ENCODE measurements at regions not wholly inside any gene's neighbourhood (a gene's known extent, or its start where the extent isn't known, plus 50 kb on each side); places are given as distances from the start of the nearest gene placed in this dataset.

- Mint-ChIP-seq H3K9me3 (peaks cover 0 to 6% (median 3%) of the 10 kb centered on the region in 8 donors), H3K27ac (no peak overlapping the region), H3K4me3 (no peak overlapping the region), H3K4me1 (no peaks in the 10 kb centered on the region), H3K27me3 (no peaks in the 10 kb centered on the region), H3K36me3 (no peaks in the 10 kb centered on the region)
- no peak for DNase-seq
- POLR2A ChIA-PET (ENCODE audit: partially characterized antibody), result no interaction called here
- CTCF ChIA-PET (ENCODE audit: partially characterized antibody), result no interaction called here
- intact Hi-C loops (cut with micrococcal nuclease), result no loop called here
- no peaks in the 10 kb centered on the region for H3K9me3 ChIP-seq (ENCODE audit: control insufficient read depth in 1 of 2, low read length in 2 of 2)
- no peak overlapping the region for H3K27ac ChIP-seq (ENCODE audit: low read depth, low read length)
- no peaks in the 10 kb centered on the region for H3K27me3 ChIP-seq (ENCODE audit: insufficient read depth, low read length)
- no peak overlapping the region for H3K4me3 ChIP-seq (ENCODE audit: low read length in 2 of 2)
- no peaks in the 10 kb centered on the region for H3K36me3 ChIP-seq (ENCODE audit: insufficient read depth, low read length)
- H3K4me1 ChIP-seq (ENCODE audit: insufficient read depth, low read length), result no peaks in the 10 kb centered on the region
Observed at GRCh38 chr18:71689416-71690160, 854.6 kb downstream of the CBLN2 start.

- CTCF ChIA-PET (ENCODE audit: partially characterized antibody), result no interaction called here
- intact Hi-C loops (cut with micrococcal nuclease), result no loop called here
Observed at GRCh38 chr18:71682591-71682990, 861.6 kb downstream of the CBLN2 start.

GRCh38 chr18:71678144-71678543, 866.0 kb downstream of the CBLN2 start:
- no peak overlapping the region for H3K27ac ChIP-seq (ENCODE audit: low read depth, low read length)
- no peak for DNase-seq
- no peak overlapping the region for H3K4me3 Mint-ChIP-seq
- intact Hi-C loops (cut with micrococcal nuclease), result no loop called here
- H3K4me1 ChIP-seq (ENCODE audit: insufficient read depth, low read length), result no peaks in the 10 kb centered on the region
- no peaks in the 10 kb centered on the region for H3K36me3 ChIP-seq (ENCODE audit: insufficient read depth, low read length)
- H3K9me3 ChIP-seq (ENCODE audit: control insufficient read depth in 1 of 2, low read length in 2 of 2), result no peaks in the 10 kb centered on the region
- no peak overlapping the region for H3K27ac Mint-ChIP-seq
- no peaks in the 10 kb centered on the region for H3K4me1 Mint-ChIP-seq
- ChIA-PET CTCF (ENCODE audit: partially characterized antibody) (no interaction called here), POLR2A (ENCODE audit: partially characterized antibody) (no interaction called here)
- H3K4me3 ChIP-seq (ENCODE audit: low read length in 2 of 2), result no peak overlapping the region
- H3K9me3 Mint-ChIP-seq, result peaks cover 0 to 17% (median 6%) of the 10 kb centered on the region in 8 donors
- H3K36me3 Mint-ChIP-seq, result no peaks in the 10 kb centered on the region
- H3K27me3 ChIP-seq (ENCODE audit: insufficient read depth, low read length), result no peaks in the 10 kb centered on the region
- H3K27me3 Mint-ChIP-seq, result no peaks in the 10 kb centered on the region

More at GRCh38 chr18:71682591-71682990, 861.6 kb downstream of the CBLN2 start:
- Mint-ChIP-seq H3K27ac (no peak overlapping the region), H3K36me3 (no peaks in the 10 kb centered on the region), H3K4me3 (no peak overlapping the region), H3K4me1 (no peaks in the 10 kb centered on the region), H3K27me3 (no peaks in the 10 kb centered on the region), H3K9me3 (peaks cover 0 to 19% (median 11%) of the 10 kb centered on the region in 8 donors)
- no peak for DNase-seq
- no peaks in the 10 kb centered on the region for H3K36me3 ChIP-seq (ENCODE audit: insufficient read depth, low read length)
- H3K27me3 ChIP-seq (ENCODE audit: insufficient read depth, low read length), result no peaks in the 10 kb centered on the region
- no peaks in the 10 kb centered on the region for H3K9me3 ChIP-seq (ENCODE audit: control insufficient read depth in 1 of 2, low read length in 2 of 2)
- H3K4me1 ChIP-seq (ENCODE audit: insufficient read depth, low read length), result no peaks in the 10 kb centered on the region
- H3K27ac ChIP-seq (ENCODE audit: low read depth, low read length), result no peak overlapping the region
- POLR2A ChIA-PET (ENCODE audit: partially characterized antibody), result no interaction called here
- H3K4me3 ChIP-seq (ENCODE audit: low read length in 2 of 2), result no peak overlapping the region

- Histone ChIP-seq H3K9me3 (ENCODE audit: control insufficient read depth in 1 of 2, low read length in 2 of 2) (no peaks in the 10 kb centered on the region), H3K27me3 (ENCODE audit: insufficient read depth, low read length) (no peaks in the 10 kb centered on the region), H3K27ac (ENCODE audit: low read depth, low read length) (no peak overlapping the region), H3K4me3 (ENCODE audit: low read length in 2 of 2) (no peak overlapping the region), H3K36me3 (ENCODE audit: insufficient read depth, low read length) (no peaks in the 10 kb centered on the region), H3K4me1 (ENCODE audit: insufficient read depth, low read length) (no peaks in the 10 kb centered on the region)
- peaks cover 0 to 6% (median 3%) of the 10 kb centered on the region in 8 donors for H3K9me3 Mint-ChIP-seq
- no peak overlapping the region for H3K4me3 Mint-ChIP-seq
- H3K36me3 Mint-ChIP-seq, result no peaks in the 10 kb centered on the region
- CTCF ChIA-PET (ENCODE audit: partially characterized antibody), result no interaction called here
- intact Hi-C loops (cut with micrococcal nuclease), result no loop called here
- H3K4me1 Mint-ChIP-seq, result no peaks in the 10 kb centered on the region
- no peaks in the 10 kb centered on the region for H3K27me3 Mint-ChIP-seq
- no peak overlapping the region for H3K27ac Mint-ChIP-seq
- POLR2A ChIA-PET (ENCODE audit: partially characterized antibody), result no interaction called here
- no peak for DNase-seq
Observed at GRCh38 chr18:71673954-71674353, 870.2 kb downstream of the CBLN2 start.

GRCh38 chr18:71673498-71673897, 870.6 kb downstream of the CBLN2 start:
- CTCF ChIA-PET (ENCODE audit: partially characterized antibody), result no interaction called here
- POLR2A ChIA-PET (ENCODE audit: partially characterized antibody), result no interaction called here
- DNase-seq, result no peak
- Histone ChIP-seq H3K4me1 (ENCODE audit: insufficient read depth, low read length) (no peaks in the 10 kb centered on the region), H3K9me3 (ENCODE audit: control insufficient read depth in 1 of 2, low read length in 2 of 2) (no peaks in the 10 kb centered on the region), H3K4me3 (ENCODE audit: low read length in 2 of 2) (no peak overlapping the region), H3K36me3 (ENCODE audit: insufficient read depth, low read length) (no peaks in the 10 kb centered on the region), H3K27ac (ENCODE audit: low read depth, low read length) (no peak overlapping the region), H3K27me3 (ENCODE audit: insufficient read depth, low read length) (no peaks in the 10 kb centered on the region)
- Mint-ChIP-seq H3K36me3 (no peaks in the 10 kb centered on the region), H3K27me3 (no peaks in the 10 kb centered on the region), H3K4me1 (no peaks in the 10 kb centered on the region), H3K4me3 (no peak overlapping the region), H3K9me3 (peaks cover 0 to 6% (median 3%) of the 10 kb centered on the region in 8 donors), H3K27ac (no peak overlapping the region)
- intact Hi-C loops (cut with micrococcal nuclease), result no loop called here

GRCh38 chr18:71666481-71666880, 877.7 kb downstream of the CBLN2 start:
- H3K36me3 ChIP-seq (ENCODE audit: insufficient read depth, low read length), result no peaks in the 10 kb centered on the region
- no peak for DNase-seq
- H3K27ac ChIP-seq (ENCODE audit: low read depth, low read length), result no peak overlapping the region
- Mint-ChIP-seq H3K9me3 (peaks cover 0 to 4% (median 2%) of the 10 kb centered on the region in 8 donors), H3K4me3 (no peak overlapping the region), H3K27me3 (no peaks in the 10 kb centered on the region), H3K36me3 (no peaks in the 10 kb centered on the region), H3K4me1 (no peaks in the 10 kb centered on the region), H3K27ac (no peak overlapping the region)
- no peaks in the 10 kb centered on the region for H3K9me3 ChIP-seq (ENCODE audit: control insufficient read depth in 1 of 2, low read length in 2 of 2)
- H3K4me1 ChIP-seq (ENCODE audit: insufficient read depth, low read length), result no peaks in the 10 kb centered on the region
- H3K4me3 ChIP-seq (ENCODE audit: low read length in 2 of 2), result no peak overlapping the region
- intact Hi-C loops (cut with micrococcal nuclease), result no loop called here
- no peaks in the 10 kb centered on the region for H3K27me3 ChIP-seq (ENCODE audit: insufficient read depth, low read length)
- ChIA-PET POLR2A (ENCODE audit: partially characterized antibody) (no interaction called here), CTCF (ENCODE audit: partially characterized antibody) (no interaction called here)

- DNase-seq, result no peak
- H3K27me3 ChIP-seq (ENCODE audit: insufficient read depth, low read length), result no peaks in the 10 kb centered on the region
Observed at GRCh38 chr18:71665131-71665530, 879.0 kb downstream of the CBLN2 start.

More at GRCh38 chr18:71665131-71665530, 879.0 kb downstream of the CBLN2 start:
- peaks cover 0 to 5% (median 3%) of the 10 kb centered on the region in 8 donors for H3K9me3 Mint-ChIP-seq
- ChIA-PET POLR2A (ENCODE audit: partially characterized antibody) (no interaction called here), CTCF (ENCODE audit: partially characterized antibody) (no interaction called here)
- H3K4me3 ChIP-seq (ENCODE audit: low read length in 2 of 2), result no peak overlapping the region
- no peak overlapping the region for H3K27ac ChIP-seq (ENCODE audit: low read depth, low read length)
- H3K27me3 Mint-ChIP-seq, result no peaks in the 10 kb centered on the region
- no peaks in the 10 kb centered on the region for H3K9me3 ChIP-seq (ENCODE audit: control insufficient read depth in 1 of 2, low read length in 2 of 2)
- no peak overlapping the region for H3K27ac Mint-ChIP-seq
- no peaks in the 10 kb centered on the region for H3K4me1 Mint-ChIP-seq
- H3K4me3 Mint-ChIP-seq, result no peak overlapping the region
- intact Hi-C loops (cut with micrococcal nuclease), result no loop called here
- no peaks in the 10 kb centered on the region for H3K36me3 Mint-ChIP-seq
- H3K36me3 ChIP-seq (ENCODE audit: insufficient read depth, low read length), result no peaks in the 10 kb centered on the region
- no peaks in the 10 kb centered on the region for H3K4me1 ChIP-seq (ENCODE audit: insufficient read depth, low read length)
